NT2/D1 (cell line): ENCODE measurements at regions not wholly inside any gene's neighbourhood (a gene's known extent, or its start where the extent isn't known, plus 50 kb on each side); places are given as distances from the start of the nearest gene placed in this dataset.

Source experiments
- SUZ12 ChIP-seq: IDR thresholded peaks from 2 replicates; pipeline ENCODE4 v1.6.1; 2011; ENCODE audit not compliant: insufficient read length, insufficient read depth; ENCODE audit errors: extremely low read depth
- YY1 ChIP-seq: IDR thresholded peaks from 2 replicates; pipeline ENCODE4 v1.6.1; 2011; ENCODE audit not compliant: insufficient read length, insufficient read depth
- ZNF274 ChIP-seq: IDR thresholded peaks from 2 replicates; pipeline ENCODE4 v1.6.1; 2011; ENCODE audit warnings: mild to moderate bottlenecking, low read depth, low read length

DNA sequence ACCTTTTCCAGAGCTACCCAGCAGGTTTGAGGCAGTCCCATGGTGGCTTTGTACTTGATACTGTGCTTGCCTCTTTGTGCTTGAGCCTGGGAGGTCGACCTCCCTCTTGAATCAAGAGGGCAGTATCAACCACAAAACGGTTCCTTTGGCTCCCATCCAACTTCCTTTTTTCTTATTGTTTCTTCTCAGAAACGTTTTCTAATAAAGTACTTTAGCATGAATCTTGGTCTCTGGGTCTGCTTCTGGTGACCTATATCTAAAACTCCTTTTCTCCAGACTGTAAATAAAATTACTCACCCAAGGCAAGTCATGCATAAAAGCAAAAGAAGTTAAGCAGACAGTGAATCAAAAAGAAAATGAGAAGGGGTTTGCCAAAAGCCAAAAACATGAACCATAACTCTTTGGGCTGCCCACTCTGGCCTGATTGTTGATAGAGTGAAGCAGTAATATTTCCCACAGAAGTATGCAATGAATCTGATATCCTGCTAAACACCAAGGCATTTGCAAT, 112.2 kb upstream of the SLC4A7 start:
- no peak for TF ChIP-seq YY1
- no peak for TF ChIP-seq ZNF274
- TF ChIP-seq SUZ12 = no peak
